ENCODE measurements at regions not wholly inside any gene's neighbourhood (a gene's known extent, or its start where the extent isn't known, plus 50 kb on each side); places are given as distances from the start of the nearest gene placed in this dataset.

DNA sequence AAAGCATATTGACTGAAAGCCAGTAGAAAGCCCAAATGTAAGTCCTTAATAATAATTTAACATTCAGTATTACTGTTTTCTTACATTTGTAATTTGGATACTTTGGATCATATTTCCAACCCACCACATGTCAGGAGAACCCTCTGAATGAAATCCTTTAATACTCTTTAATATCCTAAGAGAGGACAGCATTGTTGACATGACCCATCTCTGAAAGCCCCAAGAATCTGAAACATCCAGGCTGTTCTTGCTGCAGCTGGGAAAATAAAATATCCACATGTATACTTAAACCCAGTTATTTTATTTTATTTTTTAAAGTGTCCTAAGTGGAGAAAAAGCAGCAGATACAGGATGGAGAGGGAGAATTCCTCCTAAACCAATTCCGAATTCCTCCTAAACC is 130.8 kb upstream of the RIPOR2 start:
- DNase-seq (ENCODE audit: low read depth), result no peak

DNA sequence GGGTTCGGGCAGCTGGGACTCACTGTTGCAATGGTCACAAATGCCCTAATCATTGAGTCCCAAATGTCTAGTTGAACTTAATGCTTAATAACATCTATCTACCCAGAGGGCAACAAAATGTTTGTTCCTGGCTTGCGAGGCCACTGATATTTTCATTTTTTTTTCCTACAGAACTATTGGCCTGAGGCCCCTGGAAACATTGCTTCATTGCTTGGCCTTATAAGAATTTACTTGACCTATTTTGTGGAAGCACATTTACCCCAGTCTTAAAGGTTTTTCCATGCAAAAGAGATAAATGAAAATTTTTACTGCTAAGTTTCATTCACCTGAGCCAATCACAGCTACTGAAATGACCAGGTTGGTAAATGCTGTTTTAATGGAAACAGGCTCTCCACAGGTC is 133.1 kb upstream of the RIPOR2 start:
- DNase-seq (ENCODE audit: low read depth), result no peak

DNA sequence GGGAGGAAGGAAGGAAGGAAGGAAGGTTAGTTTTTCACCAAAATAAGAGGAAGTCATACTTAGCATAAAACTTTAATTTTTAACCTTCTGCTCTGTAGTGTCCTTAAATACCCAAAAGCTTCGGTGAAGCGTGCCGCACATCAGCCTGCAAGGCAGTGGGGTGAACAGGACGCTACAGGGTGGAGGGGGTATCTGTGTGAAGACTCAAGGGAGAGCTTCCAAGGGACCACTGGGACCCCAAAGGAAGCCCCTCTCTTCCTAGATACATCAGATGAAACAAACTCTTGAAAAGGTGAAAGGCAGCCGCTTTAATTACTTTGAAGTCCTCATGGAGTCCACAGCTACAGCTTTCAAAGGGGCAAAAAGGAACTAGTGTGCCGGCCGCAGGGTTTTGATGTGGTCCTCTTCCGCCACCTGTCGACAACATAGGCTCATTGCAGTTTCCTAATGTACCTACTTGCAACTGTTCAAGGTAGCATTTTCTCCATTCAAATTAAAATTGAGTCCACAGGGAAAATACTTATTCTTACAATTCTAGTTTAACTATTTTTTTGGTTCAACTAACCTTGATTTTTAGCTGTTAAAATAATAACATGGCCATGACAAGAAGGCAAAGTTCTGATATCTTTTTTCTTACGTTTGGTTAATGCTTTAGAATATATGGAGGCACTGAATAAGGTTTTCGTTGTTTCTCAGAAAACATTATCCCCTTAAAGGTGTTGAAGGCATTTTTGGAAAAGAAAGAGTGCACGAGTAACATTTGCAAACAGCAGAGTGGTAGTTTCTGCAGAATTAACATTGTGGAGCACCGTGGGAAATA is 135.0 kb upstream of the RIPOR2 start:
- peak; percentile 76 for DNase-seq (ENCODE audit: low read depth)

DNA sequence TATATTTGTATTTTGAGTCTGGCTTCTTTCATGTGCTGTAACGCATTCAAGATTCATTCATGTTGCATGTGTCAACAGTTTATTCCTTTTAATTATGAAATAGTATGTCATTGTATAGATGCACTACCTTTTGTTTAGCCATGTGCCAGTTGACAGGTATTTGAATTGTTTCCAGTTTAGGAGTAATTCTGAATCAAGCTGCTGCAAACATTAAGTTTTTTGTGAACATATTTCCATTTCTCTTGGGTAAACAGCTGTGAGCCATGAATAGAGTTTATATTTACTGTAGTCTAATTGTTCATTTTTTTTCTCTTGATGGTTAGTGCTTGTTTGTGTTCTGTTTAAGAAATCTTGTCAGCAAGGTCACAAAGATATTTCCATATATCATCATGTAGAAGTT is 142.4 kb upstream of the RIPOR2 start:
- no peak for DNase-seq (ENCODE audit: low read depth)

DNA sequence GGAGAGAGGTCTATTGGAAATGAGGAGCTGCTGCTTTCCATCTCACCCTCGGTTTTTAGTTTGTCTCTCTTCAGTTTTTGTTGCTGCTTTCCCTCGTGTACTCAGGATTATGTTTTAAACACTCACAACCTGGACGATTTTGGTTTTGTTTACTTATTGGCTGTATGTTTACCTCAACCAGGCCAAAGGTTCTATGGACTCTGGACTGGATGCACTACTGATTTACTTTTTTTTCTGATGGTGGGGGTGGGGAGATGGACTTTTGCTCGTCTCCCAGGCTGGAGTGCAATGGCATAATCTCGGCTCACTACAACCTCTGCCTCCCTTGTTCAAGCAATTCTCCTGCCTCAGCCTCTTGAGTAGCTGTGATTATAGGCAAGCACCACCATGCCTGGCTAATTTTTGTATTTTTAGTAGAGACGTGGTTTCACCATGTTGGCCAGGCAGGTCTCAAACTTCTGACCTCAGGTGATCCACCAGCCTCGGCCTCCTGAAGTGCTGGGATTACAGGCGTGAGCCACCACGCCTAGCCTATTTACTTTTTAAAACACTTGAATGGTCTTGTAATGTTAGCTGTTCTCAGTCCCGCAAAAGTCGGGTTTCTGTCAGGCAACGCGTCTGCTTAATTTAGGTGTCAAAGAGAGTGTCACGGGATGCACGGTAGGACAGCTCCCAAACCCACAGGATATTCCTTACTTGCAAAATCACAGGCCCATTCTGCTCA is 148.2 kb upstream of the RIPOR2 start:
- DNase-seq (ENCODE audit: low read depth), result no peak

DNA sequence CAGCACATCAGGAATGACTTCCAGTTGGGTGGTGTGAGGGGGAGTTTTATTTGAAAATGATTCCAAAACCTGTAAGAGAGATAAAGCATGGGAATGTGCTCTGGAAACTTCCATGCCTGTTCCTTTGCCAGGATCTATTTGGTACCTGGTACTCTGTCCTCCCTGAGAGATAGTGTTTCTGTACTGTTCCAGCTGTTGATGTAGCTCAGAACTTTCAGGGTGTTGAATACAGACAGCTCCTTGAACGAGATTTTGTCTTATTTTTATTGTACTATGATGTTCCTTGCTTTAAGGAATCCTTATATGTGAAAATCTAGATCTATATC is 148.7 kb upstream of the RIPOR2 start:
- peak; percentile 78 for DNase-seq (ENCODE audit: low read depth)

DNA sequence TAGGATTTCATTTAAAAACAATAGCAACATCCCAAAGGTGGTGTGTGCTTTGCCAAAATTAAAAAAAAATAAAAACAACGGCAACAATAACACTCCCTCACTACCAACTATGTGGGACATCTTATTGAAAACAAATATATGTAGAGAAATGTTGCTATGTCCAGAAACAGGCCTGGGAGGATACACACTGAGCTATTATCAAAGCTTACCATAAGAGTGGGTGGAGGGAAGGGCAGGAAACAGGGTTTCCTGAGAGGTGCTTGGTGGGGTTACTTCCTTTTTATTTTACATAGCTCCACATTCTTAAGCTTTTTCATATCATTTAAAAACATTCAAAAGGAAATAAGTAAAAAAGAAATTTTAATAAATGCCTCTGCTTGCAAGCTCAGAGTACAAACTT is 150.0 kb upstream of the RIPOR2 start:
- DNase-seq (ENCODE audit: low read depth), result no peak

DNA sequence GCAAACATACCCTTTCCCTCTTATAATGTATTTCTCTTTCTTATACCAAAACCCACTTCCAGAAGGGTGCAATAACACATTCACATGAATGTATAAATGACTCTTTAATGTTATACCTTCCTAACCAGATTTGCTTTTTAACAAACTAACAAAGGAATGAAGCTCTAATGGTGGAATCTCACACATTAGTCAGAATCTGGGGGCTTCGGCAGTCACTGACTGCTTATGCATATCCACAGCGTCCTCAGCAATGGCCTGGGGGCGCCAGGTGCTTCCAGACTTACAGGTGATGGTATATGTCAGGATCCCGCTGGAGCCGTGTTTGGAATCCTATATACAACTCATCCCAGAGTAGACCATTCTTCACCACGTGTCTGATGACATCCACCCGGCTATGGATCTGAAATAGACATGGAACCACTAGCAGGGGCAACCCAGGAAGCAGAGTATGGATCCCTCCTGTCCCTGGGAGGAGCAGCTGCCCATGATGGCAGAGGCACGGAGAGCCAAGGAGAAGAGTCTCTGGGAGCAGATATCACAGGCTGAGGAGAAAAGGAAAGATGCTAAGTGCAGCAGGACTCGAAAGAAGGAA is 150.8 kb upstream of the RIPOR2 start:
- no peak for DNase-seq (ENCODE audit: low read depth)

DNA sequence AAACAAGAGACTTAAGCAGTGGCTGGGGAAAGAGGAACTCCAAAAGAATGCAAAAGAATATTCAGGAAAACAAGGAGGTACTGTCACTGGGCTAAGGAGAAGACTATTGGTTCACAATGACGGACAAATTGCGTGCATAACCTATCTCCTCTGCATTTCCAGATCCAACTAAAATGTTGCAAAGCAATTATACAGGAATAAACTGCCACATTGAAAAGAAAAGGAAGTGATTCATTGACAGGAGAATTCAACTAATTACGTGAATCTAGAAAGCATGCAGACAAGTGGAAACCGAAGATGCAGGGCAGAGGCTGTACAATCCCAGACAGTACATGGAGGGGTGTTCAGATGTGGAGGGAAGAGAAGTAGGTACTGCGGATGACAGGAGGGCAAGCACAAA is 152.8 kb upstream of the RIPOR2 start:
- peak; percentile 32 for DNase-seq (ENCODE audit: low read depth)

DNA sequence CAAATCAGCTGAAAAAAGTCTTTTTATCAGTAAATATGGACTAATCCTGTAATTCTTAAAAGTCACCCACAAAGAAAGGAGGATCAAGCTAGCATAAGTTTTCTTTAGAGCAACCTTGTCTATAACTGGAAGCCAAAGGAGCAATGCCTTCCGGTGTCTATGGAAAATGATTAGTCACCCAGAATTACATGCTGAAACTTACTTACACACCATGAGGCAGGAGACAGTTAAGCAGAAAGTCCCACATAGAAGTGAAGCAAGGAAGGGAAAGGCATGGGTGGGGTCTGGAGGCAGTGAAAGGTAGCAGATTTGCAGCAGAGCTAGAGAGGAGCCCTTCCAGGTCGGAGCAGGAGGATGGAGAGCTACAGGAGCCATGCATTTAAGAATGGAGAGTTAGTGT is 153.7 kb upstream of the RIPOR2 start:
- DNase-seq (ENCODE audit: low read depth), result peak; percentile 30

DNA sequence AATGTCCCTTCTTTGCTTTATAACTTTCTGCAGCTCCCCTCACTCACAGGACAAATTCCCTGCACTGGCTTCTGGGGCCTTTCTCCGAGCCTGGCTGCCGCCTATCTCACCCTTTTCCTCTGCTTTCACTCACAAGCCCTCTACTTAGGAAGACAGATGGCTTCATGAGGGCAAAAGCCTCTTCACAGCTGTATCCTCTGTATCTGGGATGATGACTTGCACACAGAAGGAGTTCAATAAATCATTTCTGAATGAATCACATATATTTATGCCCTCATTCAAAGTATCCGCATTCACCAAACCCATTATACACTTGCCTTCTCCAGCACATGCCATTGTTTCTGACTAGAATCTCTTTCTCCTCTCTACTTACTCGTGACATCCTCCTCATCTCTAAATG is 159.0 kb upstream of the RIPOR2 start:
- DNase-seq (ENCODE audit: low read depth), result peak; percentile 26

DNA sequence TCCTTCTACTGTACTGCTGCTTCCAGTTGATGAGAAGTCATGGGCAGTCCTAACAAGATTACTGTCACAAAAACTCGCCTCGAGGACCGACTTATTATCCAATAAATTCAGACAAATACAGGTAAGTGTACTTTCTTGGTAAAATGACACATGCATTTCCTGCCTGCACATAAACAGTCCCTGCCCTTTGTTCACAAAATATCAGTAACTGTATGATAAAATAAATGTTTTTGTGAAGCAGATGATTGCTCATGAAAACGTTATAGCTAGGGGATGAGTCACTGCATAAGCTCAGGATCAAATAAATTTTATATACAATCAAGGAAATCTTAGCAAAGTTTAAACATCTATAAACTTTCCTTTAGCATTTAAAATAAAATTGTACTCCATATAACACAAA is 164.5 kb upstream of the RIPOR2 start:
- no peak for DNase-seq (ENCODE audit: low read depth)

DNA sequence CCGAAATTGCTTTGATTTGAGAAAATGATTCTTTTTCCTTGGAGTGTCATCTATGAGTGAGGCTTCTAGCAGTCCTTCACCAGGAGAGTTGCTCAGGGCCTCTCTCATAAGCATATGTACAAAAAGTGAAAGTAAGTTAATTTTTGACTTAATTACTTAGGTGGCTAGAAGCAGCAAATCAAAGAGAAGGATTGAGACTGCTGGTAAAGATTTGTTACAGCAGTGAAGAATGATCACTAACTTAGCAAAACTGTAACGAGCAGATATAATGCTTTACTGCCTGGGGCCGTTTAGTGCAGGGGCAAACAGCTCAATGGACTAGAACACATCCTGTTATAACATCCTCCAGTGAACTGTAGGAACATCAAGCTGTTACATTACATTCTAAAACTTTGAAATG is 167.8 kb upstream of the RIPOR2 start:
- DNase-seq (ENCODE audit: low read depth), result no peak

DNA sequence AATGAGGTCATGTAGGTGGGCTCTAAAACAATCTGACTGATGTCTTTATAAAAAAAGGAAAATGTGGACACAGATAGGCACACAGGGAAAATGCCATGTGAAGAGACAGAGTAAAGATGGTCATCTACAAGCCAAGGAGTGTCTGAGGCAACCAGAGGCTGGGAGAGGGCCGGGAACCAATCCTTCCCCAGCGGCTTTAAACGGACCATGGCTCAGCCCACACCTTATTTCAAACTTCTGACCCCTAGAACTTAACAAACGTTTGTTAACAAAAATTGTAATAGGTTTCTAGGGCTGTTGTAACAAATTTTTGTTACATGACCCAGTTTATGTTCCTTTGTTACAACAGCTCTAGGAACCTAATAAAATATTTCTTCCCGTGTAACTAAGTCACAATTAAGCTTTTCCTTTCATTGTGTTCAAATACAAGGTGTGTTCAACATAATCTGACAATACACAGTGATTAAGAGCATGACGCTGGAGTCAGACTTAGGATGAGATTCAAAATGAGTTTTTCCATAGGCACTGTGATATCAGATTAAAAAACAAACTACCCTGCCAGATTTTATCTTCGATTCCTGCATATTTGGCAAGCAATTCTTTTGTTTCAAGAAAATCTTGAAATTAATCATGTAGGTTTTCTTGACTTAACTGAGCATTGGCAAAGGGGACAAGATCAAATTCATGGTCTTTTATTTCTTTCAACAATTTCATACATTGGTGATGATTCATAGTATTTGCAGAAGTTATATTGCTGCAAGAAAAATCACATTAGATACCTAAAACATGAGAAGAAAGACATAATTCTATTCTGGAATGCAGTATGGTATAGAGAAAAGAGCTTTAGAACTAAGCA is 169.5 kb upstream of the RIPOR2 start:
- no peak for DNase-seq (ENCODE audit: low read depth)

DNA sequence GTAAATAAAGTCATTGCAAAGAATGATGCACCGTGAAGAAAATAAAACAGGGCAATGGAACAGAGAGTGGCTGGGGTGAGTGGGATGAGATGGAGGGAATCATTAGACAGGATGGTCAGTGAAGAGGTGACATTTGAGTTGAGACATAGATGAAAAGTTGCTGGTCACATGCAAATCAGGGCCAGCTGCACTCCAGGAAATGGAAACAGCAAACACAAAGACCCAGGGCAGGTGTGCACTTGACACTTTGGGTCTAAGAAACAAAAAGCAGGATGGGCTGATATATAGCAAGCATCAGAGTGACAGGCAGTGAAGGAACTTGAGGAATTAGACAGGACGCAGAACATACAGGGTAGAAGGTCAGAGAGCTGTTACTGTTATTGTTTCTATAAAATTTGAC is 171.5 kb upstream of the RIPOR2 start:
- no peak for DNase-seq (ENCODE audit: low read depth)

DNA sequence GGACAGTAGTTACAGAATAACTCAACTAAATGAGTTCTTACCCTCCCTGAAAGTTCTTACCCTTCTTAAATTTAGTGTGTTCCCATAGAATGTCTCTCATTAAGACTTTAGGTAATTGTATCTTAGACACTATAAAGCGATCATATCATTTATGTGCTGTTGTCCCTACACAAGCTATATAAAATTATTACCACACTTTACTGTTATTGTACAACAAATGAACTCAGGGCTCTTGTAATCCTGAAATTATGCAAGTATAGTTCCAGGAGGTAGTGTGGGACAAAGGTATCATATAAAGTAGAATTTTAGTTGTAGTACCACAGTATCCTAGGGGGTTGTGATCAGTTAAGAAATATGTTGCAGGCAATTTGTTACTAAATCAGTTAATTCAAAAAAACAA is 167.4 kb upstream of the CARMIL1 start:
- DNase-seq (ENCODE audit: low read depth), result no peak

DNA sequence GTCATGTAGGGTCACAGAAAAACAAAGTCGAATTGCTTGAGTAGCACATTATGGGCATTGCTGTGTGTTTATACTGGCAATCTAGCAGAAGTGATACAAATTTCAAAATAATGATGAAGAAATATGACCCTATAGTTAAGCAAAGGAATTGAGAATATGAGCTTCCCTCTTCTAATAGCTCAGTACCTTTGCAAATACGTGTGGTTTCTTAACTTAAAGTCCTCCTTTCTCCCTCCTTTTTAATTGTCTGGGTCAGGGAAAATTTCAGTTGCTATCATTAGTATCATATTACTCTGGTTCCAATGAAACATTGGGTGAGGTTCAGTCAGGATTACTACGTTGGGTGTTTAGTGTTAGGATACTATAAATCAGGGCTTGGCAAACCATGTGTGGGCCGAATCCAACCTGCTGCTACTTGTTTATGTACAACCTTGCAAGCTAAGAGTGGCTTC is 166.8 kb upstream of the CARMIL1 start:
- no peak for DNase-seq (ENCODE audit: low read depth)

DNA sequence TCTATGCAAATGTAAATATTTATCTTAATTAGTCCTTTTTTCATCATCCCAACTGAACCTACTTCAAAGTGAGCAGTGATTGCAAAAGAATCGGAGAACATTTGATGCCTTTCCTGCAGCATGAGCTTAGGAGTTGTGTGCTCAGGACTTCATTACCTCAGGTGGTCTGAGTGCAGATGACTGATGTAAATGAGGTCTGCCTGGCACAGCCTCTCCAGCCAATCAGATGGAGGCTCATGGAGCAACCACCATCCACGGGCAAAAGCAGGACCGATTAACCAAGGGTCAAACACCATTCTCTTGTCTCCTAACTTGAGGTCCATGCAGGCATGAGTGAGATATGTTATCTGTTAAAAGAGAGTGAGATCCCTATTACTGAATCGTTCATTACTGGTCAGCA is 165.7 kb upstream of the CARMIL1 start:
- no peak for DNase-seq (ENCODE audit: low read depth)

DNA sequence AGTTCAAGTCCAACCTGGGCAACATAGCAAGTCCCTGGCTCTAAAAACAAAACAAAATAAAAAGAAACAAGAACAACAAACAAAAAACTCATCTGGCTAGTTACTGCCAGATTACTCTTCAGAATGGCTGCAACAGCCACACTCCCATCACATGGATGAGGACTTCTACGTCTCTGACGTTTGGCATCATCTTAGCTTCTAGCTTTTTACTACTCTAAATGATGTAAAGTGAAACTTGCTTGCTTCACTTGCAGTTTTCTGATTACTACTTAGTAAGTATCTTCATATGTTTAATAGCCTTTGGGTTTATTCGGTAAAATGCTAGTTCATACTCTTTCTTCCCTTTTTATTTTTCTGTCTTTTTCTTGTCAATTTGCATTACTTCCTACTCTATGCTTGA is 161.1 kb upstream of the CARMIL1 start:
- DNase-seq (ENCODE audit: low read depth), result no peak

DNA sequence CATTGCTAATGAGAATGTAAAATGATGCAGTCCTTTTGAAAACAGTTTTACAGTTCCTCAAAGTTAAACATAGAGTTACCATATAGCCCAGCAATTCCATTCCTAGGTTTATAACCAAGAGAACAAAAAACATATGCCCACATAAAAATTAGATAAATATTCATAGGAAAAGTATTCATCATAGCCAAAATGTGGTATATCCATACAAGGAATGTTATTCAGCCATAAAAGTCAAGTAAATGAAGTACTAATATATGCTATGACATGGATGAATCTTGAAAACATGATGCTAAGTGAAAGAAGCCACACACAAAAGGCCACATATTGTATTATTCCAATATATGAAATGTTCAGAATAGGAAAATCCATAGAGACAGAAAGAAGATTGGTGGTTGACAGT is 158.0 kb upstream of the CARMIL1 start:
- no peak for DNase-seq (ENCODE audit: low read depth)

DNA sequence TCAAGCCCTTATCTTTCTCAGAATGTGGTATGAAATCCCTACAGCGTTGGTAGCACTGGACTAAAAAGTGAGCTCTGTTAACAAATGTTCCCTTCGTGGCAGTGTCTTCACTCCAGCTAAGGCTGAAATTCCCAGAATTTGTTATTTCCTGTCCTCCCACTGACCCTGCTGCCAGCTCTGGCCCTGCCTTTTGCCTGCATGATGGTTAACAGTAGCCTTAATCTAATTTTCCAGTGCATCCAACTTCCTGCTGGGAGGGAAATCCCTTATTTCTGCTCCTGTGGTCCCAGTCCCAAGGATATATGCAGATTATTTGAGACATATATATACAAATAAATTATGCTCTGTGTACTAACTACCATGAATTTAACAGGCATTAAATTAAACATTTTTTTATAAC is 157.2 kb upstream of the CARMIL1 start:
- peak; percentile 41 for DNase-seq (ENCODE audit: low read depth)

DNA sequence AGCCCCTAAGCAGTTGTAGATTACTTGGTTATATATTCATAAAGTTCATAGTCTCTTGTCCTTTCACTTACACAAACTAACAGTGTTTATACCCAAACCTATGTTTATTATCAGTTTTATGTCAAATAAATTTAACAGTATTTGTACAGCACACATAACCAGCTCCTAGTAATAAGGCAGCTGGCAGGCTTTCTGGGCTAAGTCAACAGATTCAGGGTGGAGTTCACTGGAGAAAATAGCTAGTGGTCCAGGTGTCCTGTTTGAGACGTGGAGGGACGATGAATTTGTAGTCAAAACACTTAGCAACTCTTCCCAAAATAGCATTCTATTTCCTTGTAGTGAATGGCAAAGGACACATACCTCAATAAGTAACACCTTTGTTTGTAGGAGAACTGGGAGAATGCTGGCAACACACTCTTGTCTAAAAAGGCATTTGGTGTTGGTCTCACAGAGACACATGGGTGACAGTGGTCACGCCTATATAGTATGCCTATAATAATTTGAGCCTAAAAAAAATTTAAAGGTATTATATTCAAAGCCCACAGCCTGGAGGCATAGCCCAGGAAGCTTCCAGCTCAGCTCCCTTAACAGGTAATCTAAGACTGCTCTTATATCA is 156.4 kb upstream of the CARMIL1 start:
- DNase-seq (ENCODE audit: low read depth), result no peak

Data from amniotic epithelial cell (primary cell).